ENCODE measurements at regions not wholly inside any gene's neighbourhood (a gene's known extent, or its start where the extent isn't known, plus 50 kb on each side); places are given as distances from the start of the nearest gene placed in this dataset.

GRCh38 chr20:53706008-53706465 is 112.4 kb upstream of the ZNF217 start:
- TF ChIP-seq CTCF (IDR thresholded peaks at IDR 0.05) (no peak), POLR2A (IDR thresholded peaks at IDR 0.05) (no peak)

Measured in right lobe of liver (tissue), 4 donors.